ENCODE measurements at regions not wholly inside any gene's neighbourhood (a gene's known extent, or its start where the extent isn't known, plus 50 kb on each side); places are given as distances from the start of the nearest gene placed in this dataset.

DNA sequence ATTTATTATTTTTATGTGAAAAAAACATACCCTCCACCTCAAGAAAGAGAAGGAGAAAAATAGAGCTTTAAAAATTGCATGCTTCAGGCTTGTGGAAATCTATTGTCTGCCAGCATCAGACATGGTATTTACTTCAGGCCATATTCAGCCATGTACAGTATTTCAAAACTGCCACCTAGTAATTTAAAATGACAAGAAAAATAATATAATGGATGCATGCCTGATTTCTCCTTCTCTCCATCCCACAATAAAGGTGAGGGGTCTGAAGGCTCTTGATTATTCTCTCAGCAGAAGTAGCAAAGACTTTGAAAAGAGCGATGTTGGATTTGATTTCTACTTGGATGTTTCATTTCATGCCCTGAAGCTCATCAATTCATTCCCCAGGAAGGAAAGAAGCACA lies 250.7 kb downstream of the TBC1D4 start:
- DNase-seq, result no peak

DNA sequence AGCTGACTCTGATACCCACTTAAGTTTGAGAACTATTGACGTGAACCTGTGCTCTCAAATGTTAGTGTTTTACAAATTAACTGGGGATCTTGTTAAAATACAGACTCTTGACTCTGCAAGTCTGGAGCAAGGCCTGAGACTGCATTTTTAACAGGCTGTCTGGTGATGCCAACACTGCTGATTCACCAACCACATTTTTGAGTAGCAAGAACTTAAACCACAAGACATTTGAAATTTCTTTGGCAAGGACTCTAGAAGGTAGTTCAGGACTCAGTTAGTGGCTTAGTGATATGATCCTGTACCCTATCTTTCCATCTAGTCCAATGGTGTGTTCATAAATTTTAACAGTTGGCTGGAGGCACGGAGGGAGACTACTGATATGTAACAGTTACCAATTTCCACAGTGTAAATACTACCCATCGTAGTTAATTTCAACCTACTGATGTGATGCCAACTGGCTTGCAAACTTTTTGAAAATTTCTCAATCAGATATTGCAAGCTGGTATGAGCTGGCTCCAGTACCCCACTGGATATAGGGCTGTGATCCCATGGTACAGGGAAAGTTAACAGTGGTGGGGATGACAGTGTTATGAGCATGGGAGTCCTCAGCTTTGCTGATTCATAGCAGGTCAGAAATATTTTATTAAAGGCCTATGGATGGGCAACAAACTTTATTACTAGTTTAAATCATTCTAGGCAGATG lies 255.1 kb downstream of the TBC1D4 start:
- DNase-seq, result peak in 1 of 2 donors; percentile 22

DNA sequence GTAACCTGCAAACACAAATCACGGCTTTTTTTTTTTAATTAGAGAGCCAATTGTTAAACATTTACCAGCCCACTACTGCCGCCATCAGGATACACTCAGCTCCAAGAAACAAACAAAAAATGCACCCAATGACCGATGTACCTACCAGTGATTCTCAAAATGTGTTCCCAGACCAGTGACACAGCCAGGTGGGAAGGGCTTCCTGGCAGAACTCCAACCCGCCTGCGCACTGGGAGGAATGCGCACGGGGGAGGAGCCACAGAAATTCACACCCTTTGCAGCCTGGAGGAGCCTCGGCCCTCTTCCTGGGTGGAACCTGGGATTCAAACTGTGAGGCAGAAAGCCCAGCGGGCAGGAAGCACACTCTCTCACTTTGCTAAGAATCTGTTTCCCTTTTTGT lies 255.9 kb downstream of the TBC1D4 start:
- no peak for DNase-seq

DNA sequence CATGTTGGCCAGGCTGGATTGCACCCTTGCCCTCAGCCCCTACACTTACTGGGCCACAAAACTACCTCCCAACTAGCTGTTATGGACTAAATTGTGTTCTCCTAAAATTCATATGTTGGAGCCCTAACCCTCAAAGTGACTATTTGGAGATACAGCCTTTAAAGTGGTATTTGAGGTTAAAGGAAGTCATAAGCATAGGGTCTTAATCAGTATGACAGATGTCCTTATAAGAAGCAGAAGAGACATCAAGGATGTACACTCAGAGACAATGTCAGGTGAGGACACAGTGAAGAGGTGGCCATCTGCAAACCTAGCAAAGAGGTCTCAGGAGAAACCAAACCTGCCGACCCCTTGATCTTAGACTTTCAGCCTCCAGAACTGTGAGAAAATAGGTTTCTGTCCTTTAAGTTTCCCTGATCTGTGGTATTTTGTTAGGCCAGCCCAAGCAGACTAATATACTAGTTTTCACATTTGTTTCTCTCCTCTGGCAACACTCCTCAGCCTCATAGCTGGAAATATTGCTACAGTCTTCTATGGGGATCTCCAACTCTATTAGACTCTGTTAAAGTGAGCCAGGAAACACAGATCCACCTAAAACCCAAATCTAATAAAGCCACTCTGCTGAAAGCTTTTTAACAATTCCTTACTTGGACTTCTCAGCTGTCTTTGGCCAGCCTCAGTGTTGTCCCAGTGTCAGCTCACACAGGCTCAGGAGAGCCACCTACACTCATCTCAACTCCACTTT lies 256.5 kb downstream of the TBC1D4 start:
- no peak for DNase-seq

DNA sequence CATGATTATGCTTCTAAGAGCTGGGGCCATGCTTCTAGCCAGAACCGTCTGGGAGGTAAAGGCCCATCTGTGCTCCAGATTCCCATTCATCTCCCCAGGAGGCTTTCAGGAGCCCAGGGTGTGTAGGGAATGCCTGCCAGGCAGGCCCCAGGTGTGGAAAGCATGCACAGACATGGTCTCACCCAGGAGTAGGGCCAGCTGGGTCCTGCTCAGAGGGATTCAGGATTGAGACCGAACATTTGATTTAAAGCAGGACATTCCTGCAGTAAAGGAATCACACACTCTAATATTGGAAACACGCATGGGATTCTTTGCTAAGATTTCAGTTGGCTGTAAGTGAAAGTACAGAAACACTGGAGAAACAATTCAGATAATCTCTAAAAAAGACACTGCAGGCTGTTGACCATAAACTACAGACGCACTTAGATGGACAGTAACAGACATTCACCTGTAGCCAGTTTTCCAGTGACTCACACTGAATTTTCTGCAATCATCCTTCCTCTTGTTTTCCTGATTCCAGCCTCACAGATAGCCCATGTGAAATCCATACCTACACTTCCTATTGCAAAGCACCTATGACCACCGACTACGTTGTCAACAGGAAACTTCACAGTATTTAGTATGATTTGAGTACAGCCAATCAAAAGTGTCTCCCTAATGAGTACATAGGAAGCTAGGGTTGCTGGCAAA lies 257.8 kb downstream of the TBC1D4 start:
- DNase-seq, result no peak

DNA sequence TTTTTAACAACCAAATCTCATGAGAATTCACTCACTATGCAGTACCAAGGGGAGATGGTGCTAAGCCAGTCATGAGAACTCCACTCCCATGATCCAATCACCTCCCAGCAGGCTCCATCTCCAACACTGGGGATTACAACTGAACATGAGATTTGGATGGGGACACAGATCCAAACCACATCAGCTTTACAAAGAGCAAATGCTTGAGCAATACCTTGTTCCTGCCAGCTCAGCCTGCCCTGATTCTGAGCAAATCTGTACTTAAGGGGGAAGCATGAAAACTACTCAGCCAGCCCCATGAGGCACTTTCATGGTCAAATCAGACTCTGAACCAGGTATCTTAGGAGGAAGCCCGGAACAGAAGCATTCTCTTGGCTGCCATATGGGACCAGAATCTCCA lies 259.9 kb downstream of the TBC1D4 start:
- peak; percentile 30 to 37 for DNase-seq

DNA sequence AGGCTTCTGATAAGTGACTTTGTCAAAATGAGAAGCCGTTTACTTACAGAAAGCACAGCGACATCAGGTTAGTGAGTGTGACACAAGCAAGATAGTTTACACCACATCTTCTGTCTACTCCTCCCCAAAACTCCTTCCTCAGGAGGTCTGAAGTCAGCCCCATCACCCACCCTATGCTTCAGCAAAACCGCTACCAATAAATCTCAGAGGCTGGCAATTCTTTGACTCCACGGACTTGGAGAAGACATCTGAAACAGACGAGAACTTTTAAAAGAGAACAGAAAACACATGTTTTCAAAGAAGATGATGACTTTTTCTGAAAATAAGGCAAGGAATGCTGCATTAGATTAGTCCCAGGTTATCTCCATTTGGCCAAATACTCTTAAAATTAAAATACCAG lies 261.1 kb downstream of the TBC1D4 start:
- no peak for DNase-seq

DNA sequence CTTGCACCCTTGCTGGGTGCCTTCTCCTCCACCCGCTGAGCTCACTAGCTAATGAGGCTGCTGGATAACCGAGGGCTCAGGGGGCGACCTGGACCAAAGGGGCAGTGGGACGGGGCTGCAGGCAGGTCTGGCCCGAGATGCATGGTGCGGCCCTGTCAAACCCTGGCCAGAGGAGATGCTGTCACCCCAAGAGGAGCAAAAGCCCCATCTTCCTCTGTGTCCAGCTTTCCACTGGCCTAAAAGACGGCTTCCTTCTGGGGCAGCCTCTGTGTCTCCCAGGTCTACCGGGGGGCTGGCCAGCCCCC lies 261.8 kb downstream of the TBC1D4 start:
- DNase-seq, result no peak

DNA sequence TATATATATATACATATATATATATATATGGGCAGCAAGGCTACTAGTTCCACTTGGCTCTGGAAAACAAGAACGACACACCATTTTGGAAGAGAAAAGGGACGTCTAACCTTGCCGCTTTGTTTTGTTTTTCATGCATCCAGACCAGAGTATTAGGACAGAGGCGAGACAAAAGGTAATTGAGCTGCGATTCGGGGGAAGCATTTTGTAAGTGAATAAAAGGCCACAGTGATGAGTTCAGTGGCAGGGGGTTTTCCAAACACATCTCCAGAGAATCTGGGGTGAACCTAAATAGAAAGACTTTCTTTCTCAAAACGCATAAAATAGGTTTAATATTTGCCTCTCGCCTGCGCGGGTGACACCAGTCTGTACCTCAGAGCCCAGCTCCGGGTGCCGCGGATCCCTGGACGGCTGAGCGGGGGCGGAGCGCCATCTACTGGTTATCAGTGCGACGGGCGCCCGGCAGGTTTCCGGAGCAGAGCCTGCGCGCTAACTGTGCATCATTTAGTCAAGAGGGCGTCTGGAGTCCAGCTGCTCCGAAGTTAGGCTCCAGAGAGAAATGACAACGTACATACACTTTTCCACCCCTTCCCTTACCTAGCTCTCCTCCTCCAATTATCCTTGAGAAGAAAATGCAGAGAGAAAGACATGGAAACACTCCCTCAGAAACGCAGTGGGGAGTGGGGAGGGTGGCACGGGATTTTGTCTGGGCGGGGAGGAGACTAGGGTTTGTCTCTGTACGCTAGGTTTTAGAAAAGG lies 262.3 kb downstream of the TBC1D4 start:
- DNase-seq, result peak; percentile 65 to 69

DNA sequence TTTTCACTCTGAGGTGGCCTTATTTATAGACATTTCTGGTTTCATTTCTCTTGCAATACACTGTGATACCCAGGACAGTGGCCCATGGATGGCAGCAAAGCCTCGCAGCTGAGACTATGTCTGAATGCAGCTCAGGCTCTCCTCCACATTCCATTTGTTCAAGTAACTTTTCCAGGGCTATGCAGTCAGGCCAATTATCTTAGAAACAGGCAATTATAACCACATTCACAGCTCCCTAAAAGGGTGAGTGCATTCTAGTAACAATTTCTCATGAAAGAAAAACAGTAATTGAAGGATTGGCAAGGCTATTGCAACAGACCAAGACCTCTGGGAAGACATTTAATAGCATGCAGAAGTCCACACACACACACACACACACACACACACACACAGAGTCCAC lies 264.0 kb downstream of the TBC1D4 start:
- DNase-seq, result no peak

DNA sequence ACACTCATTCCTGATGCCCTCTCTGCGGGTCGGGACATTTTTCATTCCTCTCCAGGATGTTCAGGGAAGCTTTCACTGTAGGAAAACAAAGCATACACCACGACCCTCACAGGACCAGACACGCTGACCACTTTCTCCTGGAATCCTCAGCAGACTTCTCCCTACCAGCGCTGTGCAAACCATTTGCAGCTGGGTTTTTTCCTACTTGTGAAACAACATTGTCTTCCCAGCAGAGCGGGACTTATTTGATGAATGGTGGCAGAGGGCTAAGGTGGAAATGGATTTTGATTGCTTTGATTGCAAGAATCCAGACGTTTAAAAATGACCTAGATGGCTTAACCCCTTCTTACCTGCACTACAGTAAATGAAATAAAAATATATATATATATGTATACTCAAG lies 265.9 kb downstream of the TBC1D4 start:
- no peak for DNase-seq

DNA sequence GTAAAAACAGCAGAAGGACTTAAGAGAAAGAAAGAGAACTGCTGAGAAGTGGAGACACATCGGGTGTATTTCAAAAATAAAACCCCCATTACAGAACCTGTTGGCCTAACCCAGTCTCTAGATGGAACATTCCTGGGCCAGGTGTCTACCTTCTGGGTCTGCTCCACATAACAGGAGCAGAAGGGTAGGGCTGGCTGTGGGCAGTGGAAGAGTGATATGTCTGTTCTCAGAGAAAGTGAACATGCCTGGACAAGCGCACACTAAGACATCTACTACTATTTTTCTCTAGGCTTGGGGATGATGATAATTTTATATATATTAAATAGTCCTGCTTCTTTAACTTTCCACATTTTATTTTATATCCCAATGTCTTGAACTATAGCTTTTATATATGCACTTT lies 267.1 kb downstream of the TBC1D4 start:
- no peak for DNase-seq

DNA sequence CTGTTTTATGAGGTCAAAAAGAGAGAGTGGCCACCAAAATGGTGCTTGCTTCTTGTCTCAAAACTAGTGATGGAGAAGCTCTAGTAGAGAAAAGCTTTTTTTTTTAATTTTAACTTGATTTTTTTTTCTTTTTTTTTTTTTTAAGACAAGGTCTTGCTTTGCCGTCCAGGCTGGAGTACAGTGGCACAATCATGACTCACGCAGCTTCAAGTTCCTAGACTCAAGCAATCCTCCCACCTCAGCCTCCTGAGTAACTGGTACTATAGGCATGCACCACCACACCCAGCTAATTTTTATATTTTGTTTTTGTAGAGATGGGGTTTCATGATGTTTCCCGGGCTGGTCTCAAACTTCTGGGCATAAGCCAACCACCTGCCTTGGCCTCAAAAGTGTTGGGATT lies 279.0 kb downstream of the TBC1D4 start:
- DNase-seq, result no peak

DNA sequence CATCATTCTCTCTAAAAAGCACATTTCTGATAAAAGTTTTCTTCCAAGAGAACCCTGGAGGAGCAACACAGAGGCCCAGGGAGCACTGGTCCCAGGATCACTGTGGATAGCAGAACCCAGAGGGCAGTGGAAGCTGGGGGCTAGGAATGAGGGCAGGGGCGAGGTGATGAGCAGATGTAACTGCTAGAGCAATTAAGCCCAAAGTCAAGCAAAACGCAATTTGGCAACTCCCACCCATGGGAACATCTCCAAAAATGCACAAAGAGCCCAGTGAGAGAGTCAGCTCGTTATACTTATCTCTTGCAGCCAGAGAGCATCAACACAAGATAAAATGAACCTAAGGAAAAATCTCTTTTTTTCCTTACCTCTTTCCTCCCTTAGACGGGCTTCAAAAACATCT lies 284.2 kb downstream of the TBC1D4 start:
- DNase-seq, result no peak

DNA sequence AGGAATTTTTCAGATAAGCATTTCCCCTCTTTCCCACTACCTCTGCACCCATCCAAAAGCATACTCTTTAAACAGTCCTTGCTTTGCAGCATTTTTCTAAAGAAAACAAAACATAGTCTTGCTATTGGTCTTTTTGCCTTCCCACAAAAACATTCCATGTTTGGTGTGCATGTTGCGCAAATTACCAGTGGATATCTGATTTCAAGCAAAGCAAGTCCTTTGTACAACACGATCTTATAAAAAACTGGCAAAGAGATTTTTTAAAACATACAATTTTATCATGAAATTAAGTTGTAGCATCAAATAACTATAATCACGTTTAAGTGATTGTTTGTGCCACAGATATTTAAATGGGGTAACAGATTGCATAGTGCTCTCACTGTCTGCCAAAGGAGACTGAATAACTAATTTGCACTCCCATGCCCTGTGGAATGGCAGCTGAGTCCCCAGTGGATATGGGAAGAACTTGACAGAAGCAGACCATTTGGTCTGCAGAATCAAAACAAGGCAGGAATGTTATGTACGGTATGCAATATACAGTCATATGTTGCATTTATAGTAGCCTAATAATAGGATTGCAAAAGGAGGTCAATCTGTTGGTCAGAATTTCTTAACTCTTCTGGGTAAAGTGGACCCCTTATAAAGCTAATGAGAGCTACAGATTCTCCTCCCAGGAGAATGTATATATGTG lies 285.7 kb downstream of the TBC1D4 start:
- no peak for DNase-seq

DNA sequence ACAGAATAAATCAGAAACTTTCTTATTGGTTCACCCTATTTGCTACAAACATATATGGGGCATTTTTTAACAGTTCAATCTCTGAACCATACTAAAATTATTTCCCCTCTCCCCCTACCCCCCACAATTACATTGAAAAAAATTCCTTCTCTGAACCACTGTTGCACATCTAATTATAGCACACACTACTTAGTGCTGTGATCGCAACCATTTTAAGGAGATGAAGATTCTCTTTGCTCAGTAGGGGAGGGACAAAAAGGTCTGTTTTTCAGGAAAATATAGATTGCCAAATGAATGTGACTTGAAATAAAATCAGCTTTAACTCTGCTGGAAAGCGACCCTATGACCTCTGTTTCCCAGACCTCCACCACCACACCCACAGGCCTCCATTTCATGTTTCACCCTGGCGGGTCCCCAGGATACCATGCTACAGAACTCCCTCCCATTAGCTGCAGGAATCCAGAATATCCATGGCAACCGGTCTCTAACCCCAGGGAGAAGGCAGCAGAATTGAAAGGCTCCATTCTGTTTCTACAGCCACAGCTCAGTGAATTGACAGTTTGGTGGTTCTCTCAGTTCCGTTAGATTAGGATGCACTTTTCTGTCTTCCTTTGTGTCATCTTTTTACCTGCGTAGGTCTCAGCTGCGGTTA lies 286.3 kb downstream of the TBC1D4 start:
- DNase-seq, result no peak

DNA sequence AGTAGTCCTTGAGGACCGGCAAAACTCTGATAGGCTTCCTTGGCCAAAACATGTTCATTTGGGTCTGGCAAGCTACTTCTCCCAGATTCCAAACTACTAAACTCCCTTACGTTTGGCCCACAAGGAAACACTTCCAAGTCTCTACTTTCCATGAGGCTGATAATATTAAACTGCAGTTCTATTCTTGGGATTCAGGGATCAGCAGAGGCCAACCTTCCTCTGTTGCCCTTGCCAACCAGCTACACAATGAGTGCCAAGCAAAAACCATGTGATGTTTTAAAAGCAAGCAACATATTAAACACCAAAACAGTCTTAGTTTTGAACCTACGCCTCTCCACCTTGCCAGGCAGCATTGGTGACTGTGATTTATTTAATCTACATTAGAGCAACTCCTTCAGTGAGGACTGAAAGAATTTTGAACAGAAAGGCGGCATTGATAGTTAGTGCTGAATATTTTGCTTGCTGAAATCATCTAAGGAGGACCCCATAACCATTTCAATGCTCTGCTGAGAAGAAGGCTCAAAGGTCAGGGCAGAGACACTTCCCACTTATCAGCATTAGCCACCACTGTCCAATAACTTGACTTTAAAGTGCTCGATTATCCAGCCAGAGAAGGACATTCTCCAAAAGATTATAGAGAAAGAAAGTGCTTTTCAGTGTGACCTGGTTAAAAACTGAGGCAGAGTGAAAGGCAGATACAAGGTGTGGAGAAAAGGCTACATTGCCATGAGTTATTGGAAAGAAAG lies 287.1 kb downstream of the TBC1D4 start:
- no peak for DNase-seq

DNA sequence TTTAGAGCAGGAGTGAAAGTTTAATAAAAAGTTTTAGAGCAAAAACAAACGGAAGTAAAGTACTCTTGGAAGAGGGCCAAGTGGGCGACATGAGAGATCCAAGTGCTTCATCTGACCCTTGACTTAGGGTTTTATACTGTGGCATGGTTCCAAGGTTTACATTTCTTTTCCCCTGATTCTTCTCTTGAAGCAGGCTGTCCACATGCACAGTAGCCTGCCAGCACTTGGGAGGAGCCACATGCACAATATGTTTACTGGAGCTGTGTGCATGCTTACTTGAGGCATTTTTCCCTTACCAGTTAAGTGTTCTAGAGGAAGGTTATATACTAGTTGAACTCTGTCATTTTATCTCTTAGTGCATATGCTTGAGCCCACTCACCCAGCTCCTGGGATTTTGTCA lies 295.6 kb downstream of the TBC1D4 start:
- no peak for DNase-seq

DNA sequence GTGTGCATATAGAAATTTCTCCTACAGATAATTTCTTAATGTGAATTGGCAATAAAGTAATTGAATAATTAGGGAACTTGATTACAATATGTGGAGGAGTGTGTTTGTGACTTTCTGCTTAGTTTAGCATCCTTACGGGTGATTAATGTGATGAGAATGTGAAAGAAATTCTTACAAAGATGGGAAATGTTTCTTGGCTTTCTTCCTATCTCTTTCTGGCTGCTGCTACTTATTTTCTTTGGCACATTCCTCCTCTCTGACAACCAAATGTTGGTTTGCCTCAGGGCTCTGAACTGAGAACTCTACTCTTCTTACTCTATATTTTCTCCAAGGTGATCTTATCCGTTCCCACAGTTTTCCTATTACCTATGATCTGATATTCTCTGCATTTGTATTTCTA lies 300.1 kb downstream of the TBC1D4 start:
- no peak for DNase-seq

DNA sequence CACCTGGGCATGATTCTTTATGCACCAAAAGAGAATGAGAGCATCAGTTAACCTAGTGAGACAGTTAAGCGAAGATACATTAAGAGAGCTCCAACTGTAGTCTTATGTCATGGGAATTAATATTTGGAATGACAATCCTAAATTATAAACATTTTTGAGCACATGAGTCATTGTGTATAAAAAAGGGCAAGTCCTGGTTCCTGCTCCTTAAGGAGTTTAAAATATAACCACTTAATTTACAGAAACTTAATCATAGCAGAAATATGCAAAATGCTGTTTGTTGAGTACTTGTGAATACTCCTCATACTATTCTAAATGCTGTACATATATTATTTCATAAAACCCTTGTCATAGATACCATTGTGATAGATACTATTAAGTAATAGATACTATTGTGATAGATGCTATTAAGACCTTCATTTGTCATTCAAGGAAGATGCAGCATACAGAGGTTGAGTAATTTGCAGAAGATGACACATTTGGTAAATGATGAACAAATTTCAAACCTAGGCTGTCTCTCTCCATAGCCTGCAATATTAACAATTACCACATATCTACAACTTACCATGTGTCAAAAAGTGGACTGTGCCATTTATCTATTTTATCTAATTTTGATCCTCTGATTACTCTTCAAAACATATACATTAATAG lies 301.0 kb downstream of the TBC1D4 start:
- DNase-seq, result no peak

DNA sequence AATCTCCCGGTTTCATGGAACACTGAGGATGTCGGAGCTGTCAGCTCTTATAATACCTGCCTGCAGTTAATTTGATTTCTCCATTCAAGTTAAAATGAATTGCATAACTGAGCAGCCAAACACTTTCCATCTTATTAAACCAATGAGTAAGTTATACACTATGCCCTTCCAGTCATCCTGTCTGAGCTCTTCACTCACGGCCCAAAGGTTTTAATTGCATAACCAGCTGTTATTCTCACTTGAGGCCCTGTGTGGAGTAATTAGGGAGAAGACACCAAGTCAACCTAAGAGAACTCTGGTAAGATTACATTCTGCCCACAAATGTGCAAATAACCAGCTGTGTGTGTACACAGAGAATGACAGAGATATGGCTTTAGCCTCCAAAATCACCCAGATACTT lies 303.5 kb downstream of the TBC1D4 start:
- DNase-seq, result no peak
